GM23338 (cell line): ENCODE measurements at regions not wholly inside any gene's neighbourhood (a gene's known extent, or its start where the extent isn't known, plus 50 kb on each side); places are given as distances from the start of the nearest gene placed in this dataset.
"Not testable (repeated sequence)": the region's sequence is repeated elsewhere in the genome, so short reads cannot be mapped to it uniquely, and the experiment has no call there.

ENCODE experiments used
- ATAC-seq: fragments of 200-7000 bp; cut with Tn5 transposase; 3 replicates; pipeline ENCODE4 v1.9.1; 2020
- DNase-seq: peaks from one replicate; pipeline ENCODE4 v3.0.0-alpha.2; 2015; ENCODE audit warnings: low spot score
- H2AFZ ChIP-seq: fragments of 200-600 bp; sonication (generic); 2 replicates; pipeline ENCODE4 v1.8.0; 2016; ENCODE audit warnings: antibody characterized with exemption, mild to moderate bottlenecking, moderate library complexity
- H3F3A ChIP-seq: fragments of 200-600 bp; sonication (generic); replicated peaks from 2 replicates; pipeline ENCODE4 v1.8.0; 2017; ENCODE audit warnings: antibody characterized with exemption, mixed run types, low read depth
- H3K27ac ChIP-seq: fragments of 200-600 bp; sonication (generic); 2 replicates; pipeline ENCODE4 v1.6.1; 2016; ENCODE audit warnings: low read depth
- H3K27me3 ChIP-seq: fragments of 200-600 bp; sonication (generic); 2 replicates; pipeline ENCODE4 v1.8.0; 2016; ENCODE audit warnings: mild to moderate bottlenecking, mixed run types, moderate library complexity; ENCODE audit not compliant: insufficient read depth
- H3K36me3 ChIP-seq: fragments of 200-600 bp; sonication (generic); 2 replicates; pipeline ENCODE4 v1.8.0; 2016; ENCODE audit warnings: mild to moderate bottlenecking; ENCODE audit not compliant: insufficient read depth
- H3K4me1 ChIP-seq: fragments of 200-600 bp; sonication (generic); 2 replicates; pipeline ENCODE4 v1.8.0; 2016; ENCODE audit warnings: mild to moderate bottlenecking, moderate library complexity; ENCODE audit not compliant: insufficient read depth
- H3K4me2 ChIP-seq: fragments of 200-600 bp; sonication (generic); 2 replicates; pipeline ENCODE4 v1.7.1; 2017; ENCODE audit warnings: mixed run types
- H3K4me3 ChIP-seq: fragments of 200-600 bp; sonication (generic); 2 replicates; pipeline ENCODE4 v1.6.1; 2016; ENCODE audit warnings: mixed run types
- H3K79me2 ChIP-seq: fragments of 200-600 bp; sonication (generic); replicated peaks from 2 replicates; pipeline ENCODE4 v1.8.0; 2017; ENCODE audit warnings: mild to moderate bottlenecking; ENCODE audit not compliant: insufficient read depth
- H3K9me2 ChIP-seq: fragments of 200-600 bp; sonication (generic); 2 replicates; pipeline ENCODE4 v1.8.0; 2017; ENCODE audit not compliant: insufficient read depth
- H4K20me1 ChIP-seq: fragments of 200-600 bp; sonication (generic); replicated peaks from 2 replicates; pipeline ENCODE4 v1.8.0; 2017; ENCODE audit warnings: mild to moderate bottlenecking; ENCODE audit not compliant: insufficient read depth
- H3K27ac Mint-ChIP-seq: 2 replicates; pipeline ENCODE4 v1.8.0; 2020; ENCODE audit warnings: inconsistent platforms, mild to moderate bottlenecking, moderate library complexity, mixed read lengths
- H3K27me3 Mint-ChIP-seq: 3 replicates; pipeline ENCODE4 v1.8.0; 2022; ENCODE audit warnings: low read depth, mild to moderate bottlenecking, moderate library complexity, mixed read lengths, inconsistent platforms; ENCODE audit not compliant: insufficient read depth, poor library complexity
- H3K36me3 Mint-ChIP-seq: 3 replicates; pipeline ENCODE4 v1.8.0; 2021; ENCODE audit warnings: low read depth, mild to moderate bottlenecking, inconsistent platforms, moderate library complexity, mixed read lengths
- H3K4me1 Mint-ChIP-seq: 3 replicates; pipeline ENCODE4 v1.8.0; 2020; ENCODE audit warnings: mild to moderate bottlenecking, inconsistent platforms, mixed read lengths
- H3K4me3 Mint-ChIP-seq: 3 replicates; pipeline ENCODE4 v1.8.0; 2021; ENCODE audit warnings: moderate library complexity, mild to moderate bottlenecking, inconsistent platforms, mixed read lengths
- H3K9me3 Mint-ChIP-seq: 3 replicates; pipeline ENCODE4 v1.8.0; 2020; ENCODE audit warnings: moderate library complexity, mild to moderate bottlenecking, inconsistent platforms, mixed read lengths
- CREB1 ChIP-seq: fragments of 250-450 bp; sonication (Bioruptor Pico); IDR thresholded peaks from 2 replicates; pipeline ENCODE4 v1.5.0; 2020; ENCODE audit warnings: low read depth, mild to moderate bottlenecking, moderate library complexity
- CTCF ChIP-seq, 2 experiments: fragments of 200-600 bp in 1 of 2; sonication (generic) in 1 of 2; conservative IDR thresholded peaks; 2 replicates each; pipeline versions ENCODE4 v1.5.1 to v1.6.1; 2016 to 2017; ENCODE audit warnings: antibody characterized with exemption in 2 of 2, low read depth in 2 of 2, mild to moderate bottlenecking in 2 of 2, moderate library complexity in 1 of 2

GRCh38 chr16:29230006-29230668 is 176.4 kb downstream of the NPIPB11 start:
- not testable (repeated sequence) for H3K27ac Mint-ChIP-seq, H3K9me2 ChIP-seq, H3K4me3 ChIP-seq, H3K4me3 Mint-ChIP-seq, H3F3A ChIP-seq, H3K36me3 ChIP-seq, H2AFZ ChIP-seq, H3K27me3 Mint-ChIP-seq, H3K79me2 ChIP-seq, H4K20me1 ChIP-seq, H3K4me2 ChIP-seq, DNase-seq, H3K27me3 ChIP-seq, H3K27ac ChIP-seq, H3K4me1 Mint-ChIP-seq, H3K4me1 ChIP-seq, H3K36me3 Mint-ChIP-seq
- peak; percentile 21 for ATAC-seq
- H3K9me3 Mint-ChIP-seq: peaks cover 11% of the 10 kb centered on the region; the same call in 2 of the 3 replicates

GRCh38 chr16:29229616-29230005 is 176.9 kb downstream of the NPIPB11 start:
- not testable (repeated sequence) for H3K79me2 ChIP-seq, H3K36me3 Mint-ChIP-seq, H3K27ac Mint-ChIP-seq, H3K4me1 ChIP-seq, DNase-seq, H3K27ac ChIP-seq, H3K9me2 ChIP-seq, H3F3A ChIP-seq, H2AFZ ChIP-seq, H3K36me3 ChIP-seq, H3K27me3 Mint-ChIP-seq, H3K4me1 Mint-ChIP-seq, H4K20me1 ChIP-seq, H3K4me2 ChIP-seq, ATAC-seq, H3K4me3 Mint-ChIP-seq, H3K4me3 ChIP-seq, H3K27me3 ChIP-seq
- peaks cover 11% of the 10 kb centered on the region; the same call in 2 of the 3 replicates for H3K9me3 Mint-ChIP-seq

- H3K4me1 ChIP-seq, ATAC-seq, H3K27ac ChIP-seq, H3K36me3 ChIP-seq, H3K27me3 Mint-ChIP-seq, H3K36me3 Mint-ChIP-seq, H3F3A ChIP-seq, H3K27me3 ChIP-seq, H3K4me3 ChIP-seq, H3K4me1 Mint-ChIP-seq, H3K27ac Mint-ChIP-seq, H3K79me2 ChIP-seq, H4K20me1 ChIP-seq, H3K4me3 Mint-ChIP-seq, H2AFZ ChIP-seq, H3K4me2 ChIP-seq, DNase-seq, H3K9me2 ChIP-seq: not testable (repeated sequence)
- peaks cover 11% of the 10 kb centered on the region; the same call in 2 of the 3 replicates for H3K9me3 Mint-ChIP-seq
Observed at GRCh38 chr16:29228664-29229611, 177.6 kb downstream of the NPIPB11 start.

GRCh38 chr16:29227751-29228663 is 178.5 kb downstream of the NPIPB11 start:
- H4K20me1 ChIP-seq, H3K4me1 ChIP-seq, H3K9me2 ChIP-seq, H3K4me1 Mint-ChIP-seq, H3K36me3 Mint-ChIP-seq, H3K4me2 ChIP-seq, H3K27ac Mint-ChIP-seq, H2AFZ ChIP-seq, H3K27me3 Mint-ChIP-seq, H3K27me3 ChIP-seq, H3K4me3 Mint-ChIP-seq, H3K79me2 ChIP-seq, H3K36me3 ChIP-seq, H3K4me3 ChIP-seq, H3K27ac ChIP-seq, H3F3A ChIP-seq: not testable (repeated sequence)
- peak; percentile 89 for ATAC-seq
- peaks cover 16% of the 10 kb centered on the region for H3K9me3 Mint-ChIP-seq
- peak; percentile 46 to 72 for TF ChIP-seq CTCF (conservative IDR thresholded peaks at IDR 0.05; ENCODE audit: low read depth in 2 of 2)
- peak; percentile 76 for TF ChIP-seq CREB1 (CRISPR knock-in tag)
- DNase-seq: peak; percentile 68
